ENCODE measurements at regions not wholly inside any gene's neighbourhood (a gene's known extent, or its start where the extent isn't known, plus 50 kb on each side); places are given as distances from the start of the nearest gene placed in this dataset.

DNA sequence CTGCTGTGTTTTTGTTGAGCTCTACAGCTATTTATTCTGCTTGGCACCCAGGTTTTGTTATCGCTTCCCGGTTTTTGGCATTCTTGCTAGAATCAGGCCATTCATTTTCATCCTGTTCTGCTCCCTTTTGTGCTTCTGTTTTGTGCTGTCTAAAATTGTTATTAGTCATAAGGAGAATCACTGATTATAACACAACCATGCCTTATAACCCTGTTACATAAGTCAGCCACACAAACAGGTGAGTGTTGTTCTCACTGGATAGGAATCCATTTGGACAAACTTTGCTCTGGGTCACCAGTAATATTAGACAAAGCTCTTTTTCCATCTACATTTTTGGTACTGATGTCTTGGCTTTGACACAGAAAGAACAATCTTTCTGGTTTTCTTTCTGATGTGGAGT lies 622.8 kb downstream of the PSAT1 start:
- TF ChIP-seq GATA3 (IDR thresholded peaks at IDR 0.05; ENCODE audit: low read depth, low read length), result no peak
- TF ChIP-seq GATA2 (IDR thresholded peaks at IDR 0.05; ENCODE audit: low read depth, low read length), result no peak

Measured in SH-SY5Y (cell line).